ENCODE measurements at regions not wholly inside any gene's neighbourhood (a gene's known extent, or its start where the extent isn't known, plus 50 kb on each side); places are given as distances from the start of the nearest gene placed in this dataset.

GRCh38 chr15:35928847-35929246, 382.9 kb upstream of the DPH6 start:
- H3K4me3 ChIP-seq (ENCODE audit: low read depth, low read length) = no peak overlapping the region
- Mint-ChIP-seq H3K4me1 (no peaks in the 10 kb centered on the region), H3K27me3 (peaks cover 5% of the 10 kb centered on the region), H3K9me3 (peaks cover 0 to 5% (median 3%) of the 10 kb centered on the region in 7 donors), H3K36me3 (no peaks in the 10 kb centered on the region), H3K27ac (no peak overlapping the region), H3K4me3 (no peak overlapping the region)
- no peak overlapping the region for H3K27ac ChIP-seq (ENCODE audit: insufficient read depth, low read length, poor library complexity, severe bottlenecking)
- H3K36me3 ChIP-seq (ENCODE audit: control insufficient read depth, insufficient read depth, low read length) = no peaks in the 10 kb centered on the region
- ATAC-seq (ENCODE audit: low read depth in 2 of 2) (no peak), DNase-seq (no peak)
- no peaks in the 10 kb centered on the region for H3K4me1 ChIP-seq (ENCODE audit: control insufficient read depth, insufficient read depth, low read length, poor library complexity, severe bottlenecking)
- no peaks in the 10 kb centered on the region for H3K9me3 ChIP-seq (ENCODE audit: control insufficient read depth in 2 of 2, low read length in 2 of 2)
- H3K27me3 ChIP-seq (ENCODE audit: control insufficient read depth, insufficient read depth, low read length) = no peaks in the 10 kb centered on the region

DNA sequence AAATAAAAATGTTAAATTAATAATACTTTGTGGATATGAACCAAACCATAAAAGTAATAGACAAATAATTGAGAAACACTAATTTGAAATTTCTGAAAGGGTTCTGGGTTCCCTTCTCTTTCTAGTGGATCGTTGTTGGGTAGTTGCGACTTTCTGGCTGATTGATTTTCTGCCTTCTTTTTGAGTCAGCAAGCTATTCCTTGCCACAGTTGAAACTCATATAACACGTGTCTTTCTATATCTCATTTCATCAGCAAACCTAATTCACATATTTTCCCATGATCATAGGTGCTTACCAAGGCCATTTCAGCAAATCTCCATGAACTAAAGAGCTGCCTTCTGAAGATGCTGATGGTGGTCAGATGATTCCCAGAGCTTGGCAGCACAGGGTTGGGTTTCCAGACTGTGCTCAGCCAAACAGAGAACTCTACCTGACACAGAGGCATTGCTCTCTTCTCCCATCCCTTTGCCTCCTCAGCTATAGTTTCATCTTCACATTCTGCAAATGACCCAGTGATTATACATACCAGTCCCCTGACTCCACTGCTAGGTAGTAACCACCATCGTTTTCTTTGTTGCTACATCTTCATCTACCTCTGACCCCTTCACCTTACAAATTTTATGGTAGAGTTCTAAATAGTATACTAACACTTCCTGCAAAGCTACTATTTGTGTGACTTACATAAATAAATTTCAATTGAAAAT, 383.9 kb upstream of the DPH6 start:
- Mint-ChIP-seq H3K9me3 (peaks cover 0 to 5% (median 2%) of the 10 kb centered on the region in 7 donors), H3K4me1 (no peaks in the 10 kb centered on the region), H3K36me3 (no peaks in the 10 kb centered on the region), H3K27me3 (peaks cover 5% of the 10 kb centered on the region), H3K27ac (no peak overlapping the region), H3K4me3 (no peak overlapping the region)
- Histone ChIP-seq H3K9me3 (ENCODE audit: control insufficient read depth in 2 of 2, low read length in 2 of 2) (no peaks in the 10 kb centered on the region), H3K27ac (ENCODE audit: insufficient read depth, low read length, poor library complexity, severe bottlenecking) (no peak overlapping the region), H3K4me3 (ENCODE audit: low read depth, low read length) (no peak overlapping the region), H3K4me1 (ENCODE audit: control insufficient read depth, insufficient read depth, low read length, poor library complexity, severe bottlenecking) (no peaks in the 10 kb centered on the region), H3K27me3 (ENCODE audit: control insufficient read depth, insufficient read depth, low read length) (no peaks in the 10 kb centered on the region), H3K36me3 (ENCODE audit: control insufficient read depth, insufficient read depth, low read length) (no peaks in the 10 kb centered on the region)
- ATAC-seq (ENCODE audit: low read depth in 2 of 2) (no peak), DNase-seq (no peak)

GRCh38 chr15:35931799-35932341, 385.9 kb upstream of the DPH6 start:
- Mint-ChIP-seq H3K9me3 (peaks cover 0 to 5% (median 0%) of the 10 kb centered on the region in 7 donors), H3K27ac (no peak overlapping the region), H3K36me3 (no peaks in the 10 kb centered on the region), H3K4me1 (no peaks in the 10 kb centered on the region), H3K27me3 (peaks cover 5% of the 10 kb centered on the region), H3K4me3 (no peak overlapping the region)
- no peak overlapping the region for H3K4me3 ChIP-seq (ENCODE audit: low read depth, low read length)
- DNase-seq (no peak), ATAC-seq (ENCODE audit: low read depth in 2 of 2) (no peak)
- H3K27ac ChIP-seq (ENCODE audit: insufficient read depth, low read length, poor library complexity, severe bottlenecking) = no peak overlapping the region
- H3K4me1 ChIP-seq (ENCODE audit: control insufficient read depth, insufficient read depth, low read length, poor library complexity, severe bottlenecking) = no peaks in the 10 kb centered on the region
- no peaks in the 10 kb centered on the region for H3K9me3 ChIP-seq (ENCODE audit: control insufficient read depth in 2 of 2, low read length in 2 of 2)
- no peaks in the 10 kb centered on the region for H3K36me3 ChIP-seq (ENCODE audit: control insufficient read depth, insufficient read depth, low read length)
- H3K27me3 ChIP-seq (ENCODE audit: control insufficient read depth, insufficient read depth, low read length) = no peaks in the 10 kb centered on the region

GRCh38 chr15:35932531-35932930, 386.6 kb upstream of the DPH6 start:
- no peak for ATAC-seq (ENCODE audit: low read depth in 2 of 2)
- H3K9me3 ChIP-seq (ENCODE audit: control insufficient read depth in 2 of 2, low read length in 2 of 2) = no peaks in the 10 kb centered on the region
- Mint-ChIP-seq H3K36me3 (no peaks in the 10 kb centered on the region), H3K27me3 (peaks cover under 1% of the 10 kb centered on the region), H3K27ac (no peak overlapping the region), H3K9me3 (peaks cover 0 to 4% (median 0%) of the 10 kb centered on the region in 7 donors), H3K4me1 (no peaks in the 10 kb centered on the region), H3K4me3 (no peak overlapping the region)
- H3K27me3 ChIP-seq (ENCODE audit: control insufficient read depth, insufficient read depth, low read length) = no peaks in the 10 kb centered on the region
- no peak overlapping the region for H3K27ac ChIP-seq (ENCODE audit: insufficient read depth, low read length, poor library complexity, severe bottlenecking)
- no peaks in the 10 kb centered on the region for H3K4me1 ChIP-seq (ENCODE audit: control insufficient read depth, insufficient read depth, low read length, poor library complexity, severe bottlenecking)
- DNase-seq = no peak
- no peaks in the 10 kb centered on the region for H3K36me3 ChIP-seq (ENCODE audit: control insufficient read depth, insufficient read depth, low read length)
- no peak overlapping the region for H3K4me3 ChIP-seq (ENCODE audit: low read depth, low read length)

- DNase-seq (no peak), ATAC-seq (ENCODE audit: low read depth in 2 of 2) (no peak)
- Histone ChIP-seq H3K4me3 (ENCODE audit: low read depth, low read length) (no peak overlapping the region), H3K27me3 (ENCODE audit: control insufficient read depth, insufficient read depth, low read length) (no peaks in the 10 kb centered on the region), H3K4me1 (ENCODE audit: control insufficient read depth, insufficient read depth, low read length, poor library complexity, severe bottlenecking) (no peaks in the 10 kb centered on the region), H3K27ac (ENCODE audit: insufficient read depth, low read length, poor library complexity, severe bottlenecking) (no peak overlapping the region), H3K9me3 (ENCODE audit: control insufficient read depth in 2 of 2, low read length in 2 of 2) (no peaks in the 10 kb centered on the region), H3K36me3 (ENCODE audit: control insufficient read depth, insufficient read depth, low read length) (no peaks in the 10 kb centered on the region)
- Mint-ChIP-seq H3K27me3 (no peaks in the 10 kb centered on the region), H3K4me1 (no peaks in the 10 kb centered on the region), H3K4me3 (no peak overlapping the region), H3K27ac (no peak overlapping the region), H3K36me3 (no peaks in the 10 kb centered on the region), H3K9me3 (peaks cover 0 to 4% (median 0%) of the 10 kb centered on the region in 7 donors)
Observed at GRCh38 chr15:35933531-35933930, 387.6 kb upstream of the DPH6 start.

DNA sequence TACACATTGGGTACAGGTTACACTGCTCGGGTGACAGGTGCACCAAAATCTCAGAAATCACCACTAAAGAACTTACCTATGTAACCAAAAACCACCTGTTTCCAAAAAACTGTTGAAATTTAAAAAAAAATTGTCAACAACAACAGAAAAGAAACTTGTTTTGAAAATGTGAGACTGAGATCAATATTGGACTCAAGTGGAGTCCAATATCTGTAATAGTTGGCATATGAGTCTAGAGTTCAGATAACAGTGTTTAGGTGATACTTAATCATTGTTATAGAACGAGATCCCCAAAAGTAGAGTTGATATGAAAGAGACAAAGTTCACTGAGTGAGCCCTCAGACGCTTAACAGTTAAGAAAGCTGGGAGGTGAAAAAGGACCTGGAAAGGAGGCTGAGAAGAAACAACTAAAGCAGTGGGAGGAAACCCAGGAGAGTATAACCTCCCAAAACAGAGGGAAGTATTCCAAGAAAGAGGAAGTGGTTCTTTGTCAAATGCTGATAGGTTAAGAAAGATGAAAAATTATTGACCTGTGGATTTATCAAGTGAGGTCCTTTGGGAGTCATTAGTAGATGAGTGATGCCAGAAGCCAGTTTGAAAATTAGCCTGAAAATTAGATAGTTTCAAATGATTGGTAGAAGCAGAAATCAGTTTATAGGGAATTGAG, 388.6 kb upstream of the DPH6 start:
- H3K4me1 ChIP-seq (ENCODE audit: control insufficient read depth, insufficient read depth, low read length, poor library complexity, severe bottlenecking) = no peaks in the 10 kb centered on the region
- H3K4me3 Mint-ChIP-seq = no peak overlapping the region
- no peak overlapping the region for H3K4me3 ChIP-seq (ENCODE audit: low read depth, low read length)
- no peaks in the 10 kb centered on the region for H3K9me3 ChIP-seq (ENCODE audit: control insufficient read depth in 2 of 2, low read length in 2 of 2)
- no peaks in the 10 kb centered on the region for H3K36me3 ChIP-seq (ENCODE audit: control insufficient read depth, insufficient read depth, low read length)
- H3K27me3 ChIP-seq (ENCODE audit: control insufficient read depth, insufficient read depth, low read length) = no peaks in the 10 kb centered on the region
- H3K27me3 Mint-ChIP-seq = no peaks in the 10 kb centered on the region
- ATAC-seq (ENCODE audit: low read depth in 2 of 2) (no peak), DNase-seq (no peak)
- no peak overlapping the region for H3K27ac Mint-ChIP-seq
- H3K27ac ChIP-seq (ENCODE audit: insufficient read depth, low read length, poor library complexity, severe bottlenecking) = no peak overlapping the region
- no peaks in the 10 kb centered on the region for H3K4me1 Mint-ChIP-seq
- peaks cover 0 to 4% (median 0%) of the 10 kb centered on the region in 7 donors for H3K9me3 Mint-ChIP-seq
- no peaks in the 10 kb centered on the region for H3K36me3 Mint-ChIP-seq

DNA sequence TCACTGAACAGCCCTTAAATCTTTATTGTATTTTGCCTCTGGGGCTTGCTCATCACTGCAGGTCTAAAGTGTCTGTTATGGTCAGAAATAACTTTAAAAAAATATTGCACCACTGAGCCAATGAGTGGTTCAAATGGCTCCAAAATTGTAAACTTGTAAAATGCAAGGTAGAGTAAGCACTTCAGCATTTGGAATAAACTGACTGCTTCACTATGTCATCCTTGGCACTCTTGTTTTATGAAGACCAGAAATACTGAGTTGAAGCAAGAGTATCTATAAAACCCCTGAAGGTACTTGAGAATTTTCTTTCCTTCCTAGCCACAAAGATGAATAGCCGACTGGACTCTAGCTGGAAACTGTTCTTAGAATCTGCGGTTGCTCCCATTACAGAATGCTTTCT, 390.3 kb upstream of the DPH6 start:
- Histone ChIP-seq H3K27me3 (ENCODE audit: control insufficient read depth, insufficient read depth, low read length) (no peaks in the 10 kb centered on the region), H3K4me3 (ENCODE audit: low read depth, low read length) (no peak overlapping the region), H3K9me3 (ENCODE audit: control insufficient read depth in 2 of 2, low read length in 2 of 2) (no peaks in the 10 kb centered on the region), H3K27ac (ENCODE audit: insufficient read depth, low read length, poor library complexity, severe bottlenecking) (no peak overlapping the region), H3K4me1 (ENCODE audit: control insufficient read depth, insufficient read depth, low read length, poor library complexity, severe bottlenecking) (no peaks in the 10 kb centered on the region), H3K36me3 (ENCODE audit: control insufficient read depth, insufficient read depth, low read length) (no peaks in the 10 kb centered on the region)
- no peaks in the 10 kb centered on the region for H3K27me3 Mint-ChIP-seq
- H3K4me1 Mint-ChIP-seq = no peaks in the 10 kb centered on the region
- no peak overlapping the region for H3K27ac Mint-ChIP-seq
- H3K9me3 Mint-ChIP-seq = peaks cover 0 to 4% (median 0%) of the 10 kb centered on the region in 7 donors
- no peaks in the 10 kb centered on the region for H3K36me3 Mint-ChIP-seq
- DNase-seq (no peak), ATAC-seq (ENCODE audit: low read depth in 2 of 2) (no peak)
- H3K4me3 Mint-ChIP-seq = no peak overlapping the region

DNA sequence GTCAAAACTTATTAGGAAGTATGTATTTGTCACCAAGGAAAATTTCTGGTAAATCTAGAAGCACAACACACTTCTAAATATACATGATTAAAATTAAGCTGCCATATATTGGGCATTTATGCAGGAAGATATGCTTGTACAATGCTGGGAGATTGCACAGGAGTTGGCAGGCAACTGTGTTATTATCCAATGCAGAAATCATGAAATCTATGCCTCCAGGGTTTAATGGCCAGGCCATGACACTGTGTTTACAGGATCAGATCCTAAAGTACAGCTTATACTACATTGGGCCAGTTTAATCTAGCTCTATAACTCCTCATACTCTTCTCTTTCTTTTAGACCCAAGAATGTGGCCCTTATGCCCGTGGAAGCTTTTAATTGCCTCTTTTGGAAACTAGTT, 391.4 kb upstream of the DPH6 start:
- peaks cover 0 to 4% (median 0%) of the 10 kb centered on the region in 7 donors for H3K9me3 Mint-ChIP-seq
- Histone ChIP-seq H3K27ac (ENCODE audit: insufficient read depth, low read length, poor library complexity, severe bottlenecking) (no peak overlapping the region), H3K4me1 (ENCODE audit: control insufficient read depth, insufficient read depth, low read length, poor library complexity, severe bottlenecking) (no peaks in the 10 kb centered on the region), H3K36me3 (ENCODE audit: control insufficient read depth, insufficient read depth, low read length) (no peaks in the 10 kb centered on the region), H3K9me3 (ENCODE audit: control insufficient read depth in 2 of 2, low read length in 2 of 2) (no peaks in the 10 kb centered on the region), H3K27me3 (ENCODE audit: control insufficient read depth, insufficient read depth, low read length) (no peaks in the 10 kb centered on the region), H3K4me3 (ENCODE audit: low read depth, low read length) (no peak overlapping the region)
- H3K4me1 Mint-ChIP-seq = no peaks in the 10 kb centered on the region
- DNase-seq (no peak), ATAC-seq (ENCODE audit: low read depth in 2 of 2) (no peak)
- H3K4me3 Mint-ChIP-seq = no peak overlapping the region
- H3K27me3 Mint-ChIP-seq = no peaks in the 10 kb centered on the region
- no peak overlapping the region for H3K27ac Mint-ChIP-seq
- H3K36me3 Mint-ChIP-seq = no peaks in the 10 kb centered on the region

Measured in CD4-positive, CD25-positive, alpha-beta regulatory T cell (primary cell).